D721Med (cell line): ENCODE measurements at regions not wholly inside any gene's neighbourhood (a gene's known extent, or its start where the extent isn't known, plus 50 kb on each side); places are given as distances from the start of the nearest gene placed in this dataset.
"Not testable (repeated sequence)": the region's sequence is repeated elsewhere in the genome, so short reads cannot be mapped to it uniquely, and the experiment has no call there.

Source experiments
- DNase-seq: peaks from one replicate; pipeline ENCODE4 v3.0.0; 2011; ENCODE audit warnings: low spot score; ENCODE audit not compliant: insufficient read length
- FAIRE-seq: peaks from 2 replicates; lab custom pipeline; 2011; peaks lifted over from hg19 to GRCh38; lab: Jason Lieb, UNC
- CTCF ChIP-seq: IDR thresholded peaks from 2 replicates; pipeline ENCODE4 v1.5.1; 2012; ENCODE audit warnings: mild to moderate bottlenecking, control low read depth; ENCODE audit not compliant: insufficient read depth; ENCODE audit errors: missing control alignments

GRCh38 chr1:21372383-21372782 lies 67.6 kb upstream of the NBPF3 start:
- no peak for TF ChIP-seq CTCF
- FAIRE-seq: no peak
- DNase-seq: no peak

GRCh38 chr1:21369905-21370304 lies 70.0 kb upstream of the NBPF3 start:
- DNase-seq (no peak), FAIRE-seq (no peak)
- TF ChIP-seq CTCF: no peak

GRCh38 chr1:21368515-21369289 lies 71.2 kb upstream of the NBPF3 start:
- TF ChIP-seq CTCF: peak; percentile 99
- DNase-seq: no peak
- FAIRE-seq: no peak

- FAIRE-seq, DNase-seq: not testable (repeated sequence)
Observed at GRCh38 chr1:21367973-21368514, 71.9 kb upstream of the NBPF3 start.

GRCh38 chr1:21366288-21366687 lies 73.6 kb upstream of the NBPF3 start:
- no peak for FAIRE-seq

GRCh38 chr1:21365036-21365435 lies 74.8 kb upstream of the ECE1 start:
- TF ChIP-seq CTCF: no peak
- FAIRE-seq: no peak
- no peak for DNase-seq

More at GRCh38 chr1:21366288-21366687, 73.6 kb upstream of the NBPF3 start:
- DNase-seq: no peak
- TF ChIP-seq CTCF: no peak

GRCh38 chr1:21362096-21362495 lies 71.8 kb upstream of the ECE1 start:
- FAIRE-seq: no peak
- DNase-seq: no peak
- TF ChIP-seq CTCF: no peak

GRCh38 chr1:21361506-21361905 lies 71.2 kb upstream of the ECE1 start:
- FAIRE-seq (no peak), DNase-seq (no peak)
- no peak for TF ChIP-seq CTCF
